NCI-H2107 (cell line): ENCODE measurements at regions not wholly inside any gene's neighbourhood (a gene's known extent, or its start where the extent isn't known, plus 50 kb on each side); places are given as distances from the start of the nearest gene placed in this dataset.

Experiments used
- DNase-seq: peaks from one replicate; lab custom pipeline; 2025; lab: John Stamatoyannopoulos, UW

GRCh38 chr2:134175834-134176233, 78.0 kb upstream of the MGAT5 start:
- DNase-seq: no peak

- no peak for DNase-seq
These were observed 76.4 kb upstream of the MGAT5 start for GRCh38 chr2:134177351-134177931.

GRCh38 chr2:134178138-134178877, 75.6 kb upstream of the MGAT5 start:
- DNase-seq: no peak

- DNase-seq: no peak
These were observed 72.7 kb upstream of the MGAT5 start for GRCh38 chr2:134181219-134181618.

GRCh38 chr2:134183679-134184078, 70.2 kb upstream of the MGAT5 start:
- DNase-seq: no peak

GRCh38 chr2:134185639-134186038, 68.2 kb upstream of the MGAT5 start:
- DNase-seq: no peak

- DNase-seq: no peak
These were observed 64.7 kb upstream of the MGAT5 start for GRCh38 chr2:134189009-134189720.

- no peak for DNase-seq
These were observed 63.6 kb upstream of the MGAT5 start for GRCh38 chr2:134190062-134190806.

- DNase-seq: no peak
These were observed 63.1 kb upstream of the MGAT5 start for GRCh38 chr2:134190807-134191203.

- no peak for DNase-seq
These were observed 62.0 kb upstream of the MGAT5 start for GRCh38 chr2:134191835-134192234.

- no peak for DNase-seq
These were observed 60.9 kb upstream of the MGAT5 start for GRCh38 chr2:134193006-134193405.

- DNase-seq: no peak
These were observed 59.4 kb upstream of the MGAT5 start for GRCh38 chr2:134194519-134194918.

- DNase-seq: no peak
These were observed 58.5 kb upstream of the MGAT5 start for GRCh38 chr2:134195341-134195740.

- DNase-seq: no peak
These were observed 56.4 kb upstream of the MGAT5 start for GRCh38 chr2:134197445-134197844.

GRCh38 chr2:134198006-134198634, 55.8 kb upstream of the MGAT5 start:
- no peak for DNase-seq

GRCh38 chr2:134199123-134199522, 54.7 kb upstream of the MGAT5 start:
- DNase-seq: no peak

- DNase-seq: no peak
These were observed 53.7 kb upstream of the MGAT5 start for GRCh38 chr2:134200036-134200618.

- DNase-seq: no peak
These were observed 52.3 kb upstream of the MGAT5 start for GRCh38 chr2:134201533-134201932.

GRCh38 chr2:134202371-134202770, 51.5 kb upstream of the MGAT5 start:
- no peak for DNase-seq

- no peak for DNase-seq
These were observed 50.7 kb upstream of the MGAT5 start for GRCh38 chr2:134203175-134203574.
